AG04450 (cell line): ENCODE measurements at regions not wholly inside any gene's neighbourhood (a gene's known extent, or its start where the extent isn't known, plus 50 kb on each side); places are given as distances from the start of the nearest gene placed in this dataset.

Experiments used
- CTCF ChIA-PET: fragments of 300-600, 350-600 bp; formaldehyde crosslinking; extraction: SDS; loops from one replicate; lab custom pipeline; 2022; ENCODE audit warnings: antibody characterized with exemption, inconsistent platforms; lab: Charles Lee
- POLR2A ChIA-PET: fragments of 350-600 bp; formaldehyde crosslinking; extraction: SDS; loops from one replicate; lab custom pipeline; 2021; ENCODE audit warnings: antibody characterized with exemption, inconsistent platforms; lab: Yijun Ruan, JAX
- DNase-seq: peaks from one replicate; pipeline ENCODE4 v3.0.0-alpha.2; 2011; ENCODE audit warnings: low read depth, low spot score
- H3K27ac ChIP-seq: one replicate; pipeline ENCODE4 v1.5.1; 2012; ENCODE audit warnings: low read depth, low read length, control low read depth
- H3K27me3 ChIP-seq: one replicate; pipeline ENCODE4 v1.6.0; 2012; ENCODE audit warnings: low read length; ENCODE audit not compliant: control insufficient read depth, insufficient read depth
- H3K4me3 ChIP-seq: 2 replicates; pipeline ENCODE4 v1.5.1; 2011; ENCODE audit warnings: mild to moderate bottlenecking, low read depth, low read length, control low read depth
- H3K9me3 ChIP-seq: 2 replicates; pipeline ENCODE4 v1.5.1; 2012; ENCODE audit warnings: low read length; ENCODE audit not compliant: control insufficient read depth, insufficient read depth
- CTCF ChIP-seq: IDR thresholded peaks from 2 replicates; pipeline ENCODE4 v1.5.1; 2011; ENCODE audit warnings: low read depth, low read length, control low read depth, inconsistent platforms

- H3K27me3 ChIP-seq = no peaks in the 10 kb centered on the region
- no peak for DNase-seq
- H3K9me3 ChIP-seq = no peaks in the 10 kb centered on the region
- POLR2A ChIA-PET = no interaction called here
- no peak overlapping the region for H3K4me3 ChIP-seq
- CTCF ChIA-PET = interaction anchor here (0.7 to 3.1 kb wide), 17 partner anchors 13 to 858 kb away, joined by 3 to 13 read pairs (median 4); no protein-coding TSS in a partner anchor
- no peak overlapping the region for H3K27ac ChIP-seq
- no peak for TF ChIP-seq CTCF
Measured at GRCh38 chr11:87879118-87879517, 296.1 kb downstream of the RAB38 start.

DNA sequence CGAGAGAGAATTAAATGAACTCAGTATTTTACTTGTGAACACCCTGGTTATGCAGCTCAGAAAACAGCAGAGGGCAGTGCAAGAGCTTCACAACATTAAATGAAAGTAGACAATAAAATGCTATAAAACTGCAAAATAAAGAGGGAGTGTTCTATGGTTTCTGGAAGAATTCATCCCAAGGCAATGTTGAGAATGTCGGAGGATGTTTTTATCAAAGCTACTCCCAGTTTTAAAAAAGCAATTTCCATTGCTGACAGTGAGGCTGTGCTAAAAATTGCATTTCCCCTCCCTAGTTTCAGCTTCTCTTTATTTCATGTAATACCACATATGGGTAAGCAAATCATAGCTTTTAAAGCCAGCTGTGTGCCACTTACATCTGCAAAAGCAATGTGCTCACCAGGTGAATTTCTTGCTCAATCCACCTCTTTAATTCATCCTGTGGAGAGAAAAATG is 296.8 kb downstream of the RAB38 start:
- no peaks in the 10 kb centered on the region for H3K9me3 ChIP-seq
- no peak overlapping the region for H3K4me3 ChIP-seq
- no peaks in the 10 kb centered on the region for H3K27me3 ChIP-seq
- CTCF ChIA-PET = interaction anchor here (0.6 to 3.1 kb wide), 27 partner anchors 9 to 859 kb away, joined by 3 to 13 read pairs (median 4); no protein-coding TSS in a partner anchor
- no peak overlapping the region for H3K27ac ChIP-seq
- POLR2A ChIA-PET = no interaction called here
- peak; percentile 61 for TF ChIP-seq CTCF
- DNase-seq = peak; percentile 16

- Histone ChIP-seq H3K4me3 (no peak overlapping the region), H3K9me3 (no peaks in the 10 kb centered on the region), H3K27me3 (no peaks in the 10 kb centered on the region), H3K27ac (no peak overlapping the region)
- DNase-seq = no peak
- CTCF ChIA-PET = interaction anchor here (1.0 kb wide), 1 partner anchor 519 kb away, joined by 3 read pairs; no protein-coding TSS in a partner anchor
- TF ChIP-seq CTCF = no peak
- POLR2A ChIA-PET = no interaction called here
Measured at GRCh38 chr11:87871056-87871455, 304.2 kb downstream of the RAB38 start.

DNA sequence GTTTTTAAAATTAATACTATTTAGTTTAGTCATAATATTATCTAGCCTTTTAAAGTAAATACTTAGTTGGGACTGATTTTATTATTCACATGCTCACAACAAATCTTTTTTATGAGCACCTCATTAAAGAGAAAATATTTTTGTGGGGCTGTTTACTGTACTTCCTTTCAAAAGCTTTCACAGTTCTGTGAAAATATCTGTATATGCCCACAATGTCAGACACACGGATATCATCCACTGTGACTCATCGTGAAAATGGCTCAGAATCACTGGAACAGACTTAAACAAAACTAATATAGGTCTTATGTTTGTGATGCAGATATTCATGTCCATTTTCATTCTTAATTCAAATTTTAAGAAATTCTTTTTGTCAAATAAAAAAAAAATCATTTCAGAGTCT is 305.2 kb downstream of the RAB38 start:
- Histone ChIP-seq H3K27ac (no peak overlapping the region), H3K9me3 (no peaks in the 10 kb centered on the region), H3K4me3 (no peak overlapping the region), H3K27me3 (no peaks in the 10 kb centered on the region)
- no peak for DNase-seq
- TF ChIP-seq CTCF = no peak
- POLR2A ChIA-PET = no interaction called here
- CTCF ChIA-PET = interaction anchor here (0.9 to 1.0 kb wide), 2 partner anchors 8 to 518 kb away, joined by 3 read pairs; no protein-coding TSS in a partner anchor

DNA sequence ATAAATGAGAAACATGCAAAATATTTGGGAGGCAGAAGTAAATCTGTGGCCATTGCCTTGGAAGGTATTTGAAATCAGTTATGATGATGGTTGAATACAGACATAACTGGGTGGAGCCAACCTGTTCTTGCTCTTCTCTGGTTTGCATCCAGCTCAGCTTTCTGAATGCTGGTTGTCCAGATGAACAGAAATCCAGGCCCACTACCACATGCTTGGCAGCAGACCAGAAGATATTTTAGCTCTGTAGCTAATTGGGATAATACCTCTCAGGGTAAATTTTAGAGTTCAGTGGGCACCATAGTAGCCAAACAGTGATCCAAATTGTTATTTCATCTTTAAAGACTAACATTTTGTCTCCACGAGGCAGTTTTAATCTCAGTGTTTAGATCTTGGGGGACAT is 308.3 kb downstream of the RAB38 start:
- CTCF ChIA-PET = interaction anchor here (0.7 kb wide), 1 partner anchor 11 kb away, joined by 3 read pairs; no protein-coding TSS in a partner anchor
- Histone ChIP-seq H3K4me3 (no peak overlapping the region), H3K27me3 (no peaks in the 10 kb centered on the region), H3K9me3 (no peaks in the 10 kb centered on the region), H3K27ac (no peak overlapping the region)
- no peak for DNase-seq
- POLR2A ChIA-PET = no interaction called here
- no peak for TF ChIP-seq CTCF
